ENCODE measurements at regions not wholly inside any gene's neighbourhood (a gene's known extent, or its start where the extent isn't known, plus 50 kb on each side); places are given as distances from the start of the nearest gene placed in this dataset.
A peak's percentile ranks its signal among the peaks of the same experiment; 100 is the strongest.
"Not testable (repeated sequence)": the region's sequence is repeated elsewhere in the genome, so short reads cannot be mapped to it uniquely, and the experiment has no call there.

DNA sequence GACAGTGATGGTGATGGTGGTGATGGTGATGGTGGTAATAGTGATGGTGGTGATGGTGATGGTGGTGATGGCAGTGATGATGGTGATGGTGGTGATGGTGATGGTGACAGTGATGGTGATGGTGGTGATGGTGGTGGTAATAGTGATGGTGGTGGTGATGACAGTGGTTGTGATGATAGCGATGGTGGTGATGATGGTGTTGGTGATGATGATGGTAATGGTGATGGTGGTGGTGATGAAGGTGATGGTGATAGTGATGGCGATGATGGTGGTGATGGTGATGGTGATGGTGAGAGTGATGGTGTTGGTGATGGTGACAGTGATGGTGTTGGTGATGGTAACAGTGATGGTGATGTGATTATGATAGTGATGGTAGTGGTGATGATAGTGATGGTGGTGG, 94.3 kb downstream of the ASB1 start:
- DNase-seq (ENCODE audit: low spot score) = no peak

DNA sequence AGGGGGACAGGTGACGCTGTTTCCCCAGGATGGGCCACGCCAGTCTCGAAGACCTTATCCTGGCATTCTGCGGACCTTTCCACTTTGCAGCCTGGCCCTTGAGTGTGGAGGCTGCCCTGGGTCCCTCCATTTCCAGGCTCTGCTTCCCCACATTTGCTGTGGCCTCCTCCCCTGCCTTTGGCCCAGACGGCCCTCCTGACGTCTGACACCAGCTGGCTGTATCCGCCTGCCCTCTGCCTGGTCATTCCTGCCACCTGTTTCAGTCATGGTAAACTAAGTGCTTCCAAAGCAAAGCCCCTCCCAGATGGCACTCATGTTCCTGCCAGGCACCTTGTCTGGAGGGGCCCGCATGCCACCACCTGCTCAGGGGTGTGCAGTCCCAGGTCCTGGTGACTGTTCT, 95.1 kb downstream of the ASB1 start:
- no peak for DNase-seq (ENCODE audit: low spot score)

DNA sequence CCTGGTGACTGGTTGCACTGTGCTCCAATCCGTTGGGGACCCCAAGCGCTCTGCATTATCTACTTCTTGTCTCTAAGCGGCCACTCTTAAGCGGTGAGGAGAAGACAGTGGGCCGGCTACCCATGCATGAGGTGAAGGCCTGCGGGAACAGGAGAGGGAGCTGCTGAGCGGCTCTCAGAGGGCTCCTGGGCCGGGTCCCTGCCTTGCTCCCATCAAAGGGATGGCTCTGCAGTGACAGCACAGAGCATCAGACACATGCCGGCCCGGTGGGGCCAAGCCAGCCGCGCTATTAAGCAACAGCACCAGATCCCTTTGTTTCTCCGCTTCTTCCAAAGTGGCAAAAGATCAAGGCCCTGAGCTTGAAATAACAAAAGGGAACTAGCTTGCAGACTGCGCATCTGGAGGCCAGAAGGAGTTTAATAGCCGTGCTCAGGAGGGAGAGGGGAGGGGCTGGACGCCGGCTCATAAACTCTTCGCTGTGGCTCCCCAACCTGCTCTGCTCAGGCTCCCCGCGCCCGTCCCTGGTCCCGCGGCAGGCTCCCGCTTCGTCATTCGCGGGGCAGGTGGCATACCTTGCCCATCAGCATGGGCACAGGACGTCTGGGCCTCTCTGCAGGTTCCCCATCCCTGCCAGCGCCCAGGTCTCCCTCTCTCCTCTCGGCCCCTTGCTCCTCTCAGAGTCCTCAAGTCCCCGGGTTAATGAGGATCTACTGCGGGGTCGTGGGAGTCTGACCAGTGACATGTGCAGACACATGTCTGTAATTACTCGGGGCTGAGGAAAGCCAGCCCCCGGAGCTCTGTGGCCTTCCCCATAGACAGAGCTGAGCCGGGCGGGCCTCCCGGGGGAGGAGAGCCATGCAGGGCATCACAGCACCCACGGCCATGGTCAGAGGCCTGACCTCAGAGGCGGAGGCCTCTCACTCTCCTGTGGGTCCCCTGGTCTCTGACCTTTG, 96.7 kb downstream of the ASB1 start:
- DNase-seq (ENCODE audit: low spot score) = no peak

DNA sequence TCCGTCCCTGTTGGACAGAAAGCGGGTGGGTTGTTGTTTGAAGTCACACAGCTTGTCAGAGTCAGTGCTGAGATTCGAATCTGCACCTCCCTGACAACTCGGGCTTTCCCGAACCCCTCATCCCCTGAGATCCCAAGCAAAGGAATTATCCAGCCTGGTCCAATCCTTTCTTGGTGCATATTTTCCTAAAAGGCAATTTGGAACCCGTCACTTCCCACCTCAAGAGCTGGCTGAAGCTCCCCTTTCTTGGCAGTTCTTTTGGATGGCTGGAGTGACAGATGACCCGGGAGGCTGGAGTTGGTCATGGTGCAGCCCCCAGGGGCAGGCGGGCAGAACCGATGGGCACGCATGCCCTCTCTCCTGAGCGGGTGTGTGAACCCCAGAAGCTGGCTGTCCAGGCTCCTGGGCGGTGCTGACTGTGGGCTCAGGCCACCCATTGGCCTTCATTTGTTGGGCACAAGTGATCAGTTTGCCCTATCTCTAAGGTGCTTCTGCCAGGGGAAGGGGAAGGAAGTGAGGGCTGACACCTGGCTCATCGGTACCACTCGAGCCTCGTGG, 97.8 kb downstream of the ASB1 start:
- DNase-seq (ENCODE audit: low spot score) = no peak

DNA sequence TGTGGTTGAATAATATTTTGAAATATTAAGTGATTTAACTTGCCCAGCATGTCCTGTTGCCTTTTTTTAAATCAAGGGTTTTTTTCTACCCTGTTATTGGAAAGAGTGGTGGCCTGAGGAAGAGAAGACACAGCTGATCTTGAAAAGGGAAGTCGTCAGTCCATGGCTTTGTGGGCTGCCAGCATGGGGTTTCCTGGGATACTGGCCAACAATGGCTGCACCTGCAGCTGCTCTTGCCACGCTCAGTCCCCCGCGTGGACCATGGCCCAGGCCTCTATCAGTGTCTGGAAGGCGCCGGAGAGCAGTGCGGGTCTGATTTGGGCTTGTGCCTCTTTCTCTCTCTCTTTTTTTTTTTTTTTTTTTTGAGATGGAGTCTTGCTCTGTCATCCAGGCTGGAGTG, 99.3 kb downstream of the ASB1 start:
- DNase-seq (ENCODE audit: low spot score) = no peak

DNA sequence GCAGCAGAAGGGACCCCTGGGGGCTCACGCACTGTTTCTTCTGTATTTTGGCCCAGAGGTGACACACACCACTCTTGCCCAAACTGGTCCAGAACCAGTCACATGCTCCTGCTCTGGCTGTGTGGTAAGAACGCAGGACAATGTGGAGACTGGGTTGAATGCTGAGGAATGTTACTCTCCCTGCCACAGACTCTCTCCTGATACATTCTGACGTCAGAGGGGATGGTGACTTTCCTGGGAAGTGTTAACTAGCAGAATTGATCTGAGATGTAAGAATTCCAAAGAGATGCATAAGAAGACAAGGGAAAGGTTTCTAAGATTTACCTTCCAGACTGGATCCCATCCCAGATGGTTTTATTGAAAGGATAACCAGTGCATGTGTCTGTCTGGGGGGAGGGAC, 100.8 kb downstream of the ASB1 start:
- DNase-seq (ENCODE audit: low spot score) = no peak

DNA sequence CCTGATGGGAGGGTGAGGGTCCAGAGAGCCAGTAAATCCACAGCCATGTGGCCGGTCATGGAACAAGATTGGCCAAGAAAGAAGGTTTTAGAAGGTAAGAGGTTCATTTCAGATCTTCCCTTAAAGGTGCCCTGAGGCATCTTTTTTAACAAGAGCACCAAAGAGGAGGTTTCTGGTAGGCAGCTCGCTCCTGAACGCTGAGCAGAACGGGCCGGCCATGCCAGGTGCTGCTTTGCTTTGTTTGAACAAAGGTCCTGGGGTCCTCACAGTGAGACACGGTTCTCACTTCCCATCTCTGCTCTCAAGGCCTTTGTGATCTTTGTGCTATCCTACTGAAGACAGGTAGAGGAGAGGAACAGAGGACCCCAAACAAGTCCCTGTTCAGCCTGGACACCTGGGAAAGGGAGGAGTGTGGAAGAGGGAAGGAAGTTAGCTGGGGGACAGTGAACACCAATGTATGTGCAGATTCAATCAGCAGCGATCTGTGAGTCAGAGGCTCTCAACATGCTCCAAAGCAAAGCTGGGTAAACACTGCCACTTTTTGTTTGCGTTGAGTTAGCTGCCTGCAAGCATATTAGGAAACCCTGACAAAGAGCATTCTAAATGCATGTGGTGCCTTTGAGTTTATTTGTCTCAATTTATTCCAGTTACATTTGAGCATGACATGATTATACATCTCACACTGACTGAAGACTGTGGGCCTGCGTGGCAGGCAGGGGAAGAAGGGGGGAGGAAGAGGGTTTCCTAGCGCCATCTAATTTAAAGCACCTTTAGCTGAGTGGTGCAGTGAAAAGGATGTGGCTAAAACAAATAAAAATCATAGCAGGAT, 102.4 kb downstream of the ASB1 start:
- no peak for DNase-seq (ENCODE audit: low spot score)

DNA sequence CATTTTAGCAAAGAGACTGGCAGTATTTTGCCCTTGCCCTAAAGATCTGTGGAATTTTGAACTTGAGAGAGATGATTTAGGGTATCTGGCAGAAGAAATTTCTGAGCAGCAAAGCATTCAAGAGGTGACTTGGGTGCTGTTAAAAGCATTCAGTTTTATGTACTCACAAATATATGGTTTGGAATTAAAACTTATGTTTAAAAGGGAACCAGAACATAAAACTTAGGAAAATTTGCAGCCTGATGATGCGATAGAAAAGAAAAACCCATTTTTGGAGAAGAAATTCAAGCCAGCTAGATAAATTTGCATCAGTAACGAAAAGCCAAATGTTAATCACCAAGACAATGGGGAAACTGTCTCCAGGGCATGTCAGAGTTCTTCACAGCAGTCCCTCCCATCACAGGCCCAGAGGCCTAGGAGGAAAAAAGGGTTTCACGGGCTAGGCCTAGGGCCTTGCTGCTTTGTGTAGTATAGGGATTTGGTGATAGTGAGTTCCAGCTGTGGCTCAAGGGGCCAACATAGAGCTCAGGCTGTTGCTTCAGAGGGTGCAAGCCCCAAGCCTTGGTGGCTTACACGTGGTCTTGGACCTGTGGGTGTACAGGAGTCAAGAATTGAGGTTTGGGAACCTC, 104.4 kb downstream of the ASB1 start:
- not testable (repeated sequence) for DNase-seq (ENCODE audit: low spot score)

DNA sequence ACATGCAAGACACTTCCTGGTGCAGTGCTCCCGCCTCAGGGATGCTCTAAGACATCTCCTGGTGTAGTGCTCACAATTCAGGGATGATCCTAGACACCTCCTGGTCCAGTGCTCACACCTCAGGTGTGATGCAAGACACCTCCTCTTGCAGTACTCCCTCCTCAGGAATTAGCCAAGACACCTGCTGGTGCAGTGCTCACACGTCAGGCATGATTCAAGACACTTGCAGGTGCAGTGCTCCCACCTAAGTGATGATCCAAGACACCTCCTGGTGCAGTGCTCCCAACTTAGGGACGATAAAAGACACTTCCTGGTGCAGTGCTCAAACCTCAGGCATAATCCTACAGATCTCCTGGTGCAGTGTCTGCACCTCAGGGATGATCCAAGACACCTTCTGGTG, 117.0 kb downstream of the ASB1 start:
- DNase-seq (ENCODE audit: low spot score) = not testable (repeated sequence)

DNA sequence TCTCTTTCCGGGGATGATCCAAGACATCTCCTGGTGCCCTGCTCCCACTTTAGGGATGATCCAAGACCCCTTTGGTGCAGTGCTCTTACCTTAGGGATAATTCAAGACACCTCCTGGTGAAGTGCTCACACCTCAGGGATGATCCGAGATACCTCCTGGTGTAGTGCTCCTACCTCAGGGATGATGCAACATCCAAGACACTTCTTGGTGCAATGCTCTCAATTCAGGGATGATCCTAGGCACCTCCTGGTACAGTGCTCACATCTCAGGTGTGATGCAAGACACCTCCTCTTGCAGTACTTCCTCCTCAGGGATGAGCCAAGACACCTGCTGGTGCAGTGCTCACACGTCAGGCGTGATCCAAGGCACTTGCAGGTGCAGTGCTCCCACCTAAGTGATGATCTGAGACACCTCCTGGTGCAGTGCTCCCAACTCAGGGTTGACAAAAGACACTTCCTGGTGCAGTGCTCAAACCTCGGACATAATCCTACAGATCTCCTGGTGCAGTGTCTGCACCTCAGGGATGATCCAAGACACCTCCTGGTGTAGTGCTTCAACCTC, 122.3 kb downstream of the ASB1 start:
- no peak for DNase-seq (ENCODE audit: low spot score)

DNA sequence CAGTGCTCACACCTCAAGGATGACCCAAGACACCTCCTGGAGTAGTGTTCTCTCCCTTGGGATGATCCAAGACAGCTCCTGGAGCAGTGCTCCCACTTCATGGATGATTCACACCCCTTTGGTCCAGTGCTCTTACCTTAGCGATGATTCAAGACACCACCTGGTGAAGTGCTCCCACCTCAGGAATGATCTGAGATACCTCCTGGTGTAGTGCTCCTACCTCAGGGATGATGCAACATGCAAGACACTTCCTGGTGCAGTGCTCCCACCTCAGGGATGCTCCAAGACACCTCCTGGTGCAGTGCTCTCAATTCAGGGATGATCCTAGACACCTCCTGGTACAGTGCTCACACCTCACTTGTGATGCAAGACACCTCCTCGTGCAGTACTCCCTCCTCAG, 123.1 kb downstream of the ASB1 start:
- no peak for DNase-seq (ENCODE audit: low spot score)

DNA sequence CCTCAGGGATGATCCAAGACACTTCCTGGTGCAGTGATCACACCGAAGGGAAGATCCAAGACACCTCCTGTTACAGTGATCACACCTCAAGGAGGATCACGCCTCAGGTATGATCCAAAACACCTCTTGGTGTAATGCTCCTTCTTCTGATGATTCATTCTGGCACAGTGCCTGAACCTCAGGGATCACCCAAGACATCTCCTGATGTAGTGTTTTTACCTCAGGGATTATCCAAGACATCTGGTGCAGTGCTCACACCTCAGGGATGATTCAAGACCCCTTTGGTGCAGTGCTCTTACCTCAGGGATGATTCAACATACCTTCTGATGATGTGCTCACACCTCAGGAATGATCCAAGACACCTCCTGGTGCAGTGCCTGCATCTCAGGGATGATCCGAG, 124.4 kb downstream of the ASB1 start:
- DNase-seq (ENCODE audit: low spot score) = peak; percentile 16

DNA sequence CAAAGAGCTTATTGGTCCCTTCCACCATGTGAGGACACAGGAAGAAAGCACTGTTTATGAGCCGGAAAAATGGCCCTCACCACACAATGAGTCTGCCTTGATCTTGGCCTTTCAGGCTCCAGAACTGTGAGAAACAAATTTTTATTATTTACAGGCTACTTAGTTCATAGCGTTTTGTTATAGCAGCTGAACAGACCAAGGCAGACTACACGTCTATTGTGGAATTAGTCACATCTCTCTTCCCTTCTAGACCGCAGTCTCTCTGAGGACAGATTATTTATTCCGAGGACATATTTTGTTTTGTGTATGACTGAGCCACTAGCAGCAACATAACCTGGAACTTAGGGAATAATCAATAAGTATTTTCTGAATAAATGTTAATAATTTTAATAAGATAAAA, 125.5 kb downstream of the ASB1 start:
- DNase-seq (ENCODE audit: low spot score) = no peak

DNA sequence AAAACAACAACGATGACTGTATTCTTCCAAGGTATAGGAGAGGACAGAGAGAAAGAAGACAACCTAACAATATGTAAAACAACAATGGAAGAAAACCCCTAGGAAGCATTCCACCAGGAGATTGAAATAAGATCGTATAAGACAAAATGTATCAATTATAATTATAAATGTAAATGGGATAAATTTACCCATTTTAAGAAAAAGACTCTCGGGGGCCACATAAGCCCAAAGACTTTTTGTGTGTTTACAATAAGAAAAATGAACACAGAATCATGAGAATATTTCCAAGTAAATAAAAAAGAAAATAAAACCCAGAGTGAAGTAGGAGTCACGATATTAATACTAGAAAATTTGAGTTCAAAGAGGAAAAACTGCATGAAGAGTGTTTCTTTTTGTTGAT, 126.4 kb downstream of the ASB1 start:
- no peak for DNase-seq (ENCODE audit: low spot score)

DNA sequence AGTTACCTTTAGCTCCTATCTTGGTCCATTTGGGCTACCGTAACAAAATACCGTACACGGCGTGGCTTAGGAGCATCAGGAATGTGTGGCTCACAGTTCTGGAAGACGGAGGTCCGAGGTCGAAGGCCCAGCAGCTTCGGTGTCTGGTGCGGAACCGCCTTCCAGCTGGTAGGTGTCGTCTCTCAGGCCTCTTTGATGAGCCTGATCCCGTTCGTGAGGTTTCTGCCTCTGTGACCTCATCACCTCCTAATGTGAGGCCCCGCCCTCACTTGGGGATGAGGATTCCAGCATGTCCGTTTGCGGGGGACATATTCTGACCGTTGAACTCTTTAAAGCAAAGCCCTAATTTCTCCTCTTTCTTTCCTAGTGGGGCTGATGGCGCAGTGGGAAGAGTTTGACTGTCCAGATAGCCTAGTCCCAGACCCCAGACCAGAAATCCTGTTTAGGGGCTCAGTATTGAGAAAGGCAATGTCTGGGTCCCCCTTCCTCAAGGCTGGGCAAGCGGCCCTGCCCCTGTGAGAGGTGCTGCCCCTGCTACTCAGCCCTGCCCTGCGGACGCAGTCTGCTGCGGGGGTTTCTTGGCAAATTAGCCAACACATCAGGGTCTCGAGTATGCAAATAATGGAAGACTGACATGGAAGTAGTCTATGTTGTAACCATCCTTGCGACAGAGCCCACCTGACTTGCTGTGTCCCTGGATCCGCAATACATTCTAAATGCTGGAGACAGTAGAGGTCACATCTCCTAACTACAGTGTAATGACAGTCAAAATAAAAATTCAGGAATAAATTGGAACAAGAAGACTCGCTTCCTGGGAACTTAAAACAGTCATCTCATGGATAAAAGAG, 128.0 kb downstream of the ASB1 start:
- DNase-seq (ENCODE audit: low spot score) = no peak

DNA sequence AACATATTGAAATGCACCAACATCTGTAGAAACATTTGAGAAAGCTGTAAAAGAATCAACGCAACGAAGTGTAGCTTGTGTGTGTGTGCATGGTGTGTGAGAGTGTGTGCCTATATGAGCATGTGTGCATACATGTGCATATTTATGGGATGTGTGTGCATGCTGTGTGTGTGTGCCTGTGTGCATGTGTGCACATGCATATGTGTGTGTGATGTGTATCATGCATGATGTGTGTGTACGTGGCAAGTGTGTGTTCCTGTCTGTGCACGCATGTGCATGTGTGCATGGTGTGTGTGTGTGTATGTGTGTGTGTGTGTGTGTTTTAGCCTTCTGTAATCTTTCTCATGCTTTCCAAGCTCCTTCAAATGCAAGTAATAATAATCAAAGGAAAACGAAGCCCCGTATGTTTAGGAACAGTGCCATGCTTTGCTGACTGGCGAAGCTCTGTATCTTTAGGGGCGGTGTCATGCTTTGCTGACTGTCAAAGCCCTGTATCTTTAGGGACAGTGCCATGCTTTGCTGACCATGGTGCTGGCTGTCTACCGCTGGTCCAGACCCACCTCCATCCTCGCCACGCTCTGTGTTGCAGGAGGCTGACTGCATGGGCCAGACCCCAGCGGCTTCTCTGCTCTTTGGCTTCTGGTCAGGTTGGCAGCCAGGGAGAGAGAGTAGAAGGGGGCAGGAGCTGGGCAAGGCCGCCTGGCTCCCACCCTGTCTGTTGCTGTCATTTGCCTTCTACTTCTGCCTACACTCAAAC, 129.2 kb downstream of the ASB1 start:
- DNase-seq (ENCODE audit: low spot score) = no peak

DNA sequence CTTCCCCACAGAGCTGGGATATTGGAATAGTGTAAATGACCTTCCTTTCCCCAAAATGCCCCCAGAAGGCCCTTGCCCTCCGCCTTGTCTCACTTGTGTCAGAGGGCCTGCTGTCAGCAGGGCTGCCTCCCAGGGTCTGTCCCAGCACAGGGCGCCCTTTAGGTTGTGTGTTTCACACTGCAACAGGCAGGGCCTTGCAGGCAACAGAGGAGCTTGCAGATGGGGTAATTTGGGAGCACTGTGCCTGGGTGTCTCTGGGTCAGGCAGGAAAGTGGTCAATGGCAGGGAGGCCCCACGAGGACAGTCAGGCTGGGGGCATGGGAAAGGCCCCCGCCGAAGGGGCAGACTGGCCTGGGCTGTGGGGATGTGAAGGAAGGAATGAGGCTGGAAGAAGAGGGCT, 130.7 kb downstream of the ASB1 start:
- DNase-seq (ENCODE audit: low spot score) = no peak

DNA sequence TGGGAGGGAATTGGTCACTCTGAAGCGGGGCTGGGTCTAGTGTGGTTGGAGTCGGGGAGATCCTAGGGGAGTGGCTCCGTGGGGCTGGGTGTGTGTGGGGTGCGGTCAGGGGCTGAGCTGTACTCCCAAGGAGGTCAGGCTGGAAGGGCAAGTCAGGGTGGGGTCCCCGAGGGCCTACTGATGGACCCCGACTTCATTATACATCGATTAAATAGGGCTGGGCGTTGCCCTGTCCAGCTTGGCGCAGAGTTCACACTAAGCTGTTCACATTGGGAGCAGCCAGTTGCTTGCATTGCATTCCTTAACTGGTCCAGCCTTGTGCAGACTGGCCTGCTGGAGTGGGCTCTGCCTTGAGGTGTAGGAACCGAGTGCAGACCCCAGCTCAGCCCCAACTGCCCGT, 131.2 kb downstream of the ASB1 start:
- DNase-seq (ENCODE audit: low spot score) = no peak

DNA sequence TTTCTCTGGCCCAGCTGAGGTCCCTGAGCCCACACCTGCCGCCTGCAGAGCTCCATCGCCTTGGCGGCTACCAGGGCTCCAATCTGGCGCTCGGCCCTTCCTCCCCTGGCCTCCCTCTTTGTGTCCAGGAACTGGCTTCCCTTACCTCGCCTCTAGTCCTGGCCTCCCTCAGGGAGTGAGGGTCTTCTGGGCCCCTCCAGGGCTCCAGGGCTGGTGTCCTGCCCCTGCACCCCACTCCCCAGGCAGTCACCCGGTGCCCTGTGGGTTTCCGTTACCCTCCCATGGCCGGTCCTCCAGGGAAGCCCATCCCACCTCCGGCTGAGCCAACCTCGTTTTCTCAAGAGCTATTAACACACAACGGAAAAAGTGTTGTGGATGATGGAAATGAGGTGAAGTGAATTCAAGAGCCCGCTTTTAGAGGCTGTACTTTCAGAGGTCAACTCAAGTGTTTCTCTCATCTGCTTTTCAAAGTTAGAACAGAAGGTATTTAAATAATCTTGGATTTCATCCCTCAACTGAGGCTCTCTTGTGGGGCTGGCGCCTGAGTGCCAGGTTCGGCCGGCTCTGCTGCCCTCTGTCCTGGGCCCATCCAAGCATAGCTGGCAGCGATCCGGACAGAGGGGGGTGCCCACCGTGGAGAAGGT, 131.9 kb downstream of the ASB1 start:
- DNase-seq (ENCODE audit: low spot score) = no peak

DNA sequence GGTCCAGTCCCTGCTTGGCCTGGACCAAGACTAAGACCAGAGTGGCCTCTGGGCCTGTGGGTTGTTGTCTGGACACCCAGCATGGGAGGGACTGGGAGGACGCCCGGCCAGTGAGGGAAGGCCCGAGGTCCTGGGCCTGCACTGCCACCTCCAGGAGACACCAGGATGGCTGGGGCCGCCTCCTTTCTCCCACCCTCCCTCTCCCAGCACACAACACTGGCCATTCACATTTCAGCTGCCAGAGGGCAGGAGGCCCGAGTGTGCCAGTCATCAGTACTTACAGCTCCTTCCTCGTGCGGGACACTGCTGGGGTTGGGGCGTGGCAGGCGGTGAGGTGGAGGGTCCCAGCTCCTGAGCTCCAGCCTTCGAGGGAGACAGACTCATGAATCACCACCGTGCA, 133.5 kb downstream of the ASB1 start:
- no peak for DNase-seq (ENCODE audit: low spot score)
